NCI-H2107 treated with DMSO at 0.1 percent for 48 hours (cell line): ENCODE measurements at regions not wholly inside any gene's neighbourhood (a gene's known extent, or its start where the extent isn't known, plus 50 kb on each side); places are given as distances from the start of the nearest gene placed in this dataset.

Experiments used
- DNase-seq: peaks from one replicate; lab custom pipeline; 2025; ENCODE audit not compliant: unreplicated experiment; lab: John Stamatoyannopoulos, UW

DNA sequence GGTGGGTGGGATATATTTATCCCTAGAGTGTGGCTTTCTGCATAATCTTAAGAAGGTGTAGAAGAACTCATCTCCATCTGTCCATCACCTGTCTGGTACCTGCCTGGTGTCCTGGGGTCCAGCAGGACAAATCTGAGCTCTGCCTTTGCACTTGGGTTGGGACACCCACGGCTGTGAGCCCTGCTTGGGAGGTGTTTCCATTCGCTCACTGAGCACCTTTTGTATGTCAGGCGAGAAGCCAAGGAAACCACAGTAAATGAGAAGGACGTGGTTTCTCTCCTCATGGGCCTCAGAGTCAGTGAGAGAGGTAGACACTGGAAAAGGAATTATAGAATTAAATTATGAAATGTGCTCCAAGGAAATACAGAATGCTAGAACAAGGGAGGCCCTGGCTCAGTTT is 555.9 kb downstream of the MIAT start:
- DNase-seq, result no peak

DNA sequence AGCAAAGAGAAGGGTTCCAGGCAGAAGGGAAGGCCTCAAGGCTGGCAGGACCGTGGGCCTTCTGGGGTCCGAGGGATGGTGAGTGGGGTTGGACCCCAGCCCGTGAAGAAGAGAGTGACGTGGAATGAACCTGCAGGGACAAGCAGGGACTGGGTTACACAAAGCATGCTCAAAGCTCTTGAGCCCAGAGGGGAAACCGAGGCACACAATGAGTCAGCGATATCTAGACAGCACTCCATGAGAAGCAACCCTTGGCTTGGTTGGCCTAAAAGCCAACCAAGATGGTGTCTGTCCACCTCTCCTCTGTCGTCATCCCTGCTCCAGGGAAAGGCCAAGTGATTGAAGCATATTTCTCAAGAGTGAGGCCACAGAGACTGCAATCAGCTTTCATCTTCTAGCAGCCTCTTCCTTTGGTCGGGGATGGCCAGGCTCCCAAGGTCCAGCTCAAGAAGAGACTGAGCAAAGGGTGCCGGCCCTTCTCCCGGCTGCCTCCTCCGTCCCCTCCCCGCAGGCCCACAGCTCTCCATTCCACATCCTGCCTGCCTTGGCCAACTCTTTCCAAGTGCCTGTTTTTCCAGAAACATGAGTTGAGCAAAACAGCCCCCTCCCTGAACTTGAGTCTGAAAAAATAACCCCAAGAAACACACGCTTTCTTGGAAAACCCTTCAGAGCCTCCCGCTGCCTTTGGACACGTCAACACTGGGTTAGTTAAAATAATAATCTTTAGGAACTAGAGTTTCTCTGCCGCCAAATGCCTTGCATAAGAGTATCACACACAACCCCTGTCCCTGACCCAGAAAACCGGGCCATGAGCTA is 556.6 kb downstream of the MIAT start:
- DNase-seq, result no peak

DNA sequence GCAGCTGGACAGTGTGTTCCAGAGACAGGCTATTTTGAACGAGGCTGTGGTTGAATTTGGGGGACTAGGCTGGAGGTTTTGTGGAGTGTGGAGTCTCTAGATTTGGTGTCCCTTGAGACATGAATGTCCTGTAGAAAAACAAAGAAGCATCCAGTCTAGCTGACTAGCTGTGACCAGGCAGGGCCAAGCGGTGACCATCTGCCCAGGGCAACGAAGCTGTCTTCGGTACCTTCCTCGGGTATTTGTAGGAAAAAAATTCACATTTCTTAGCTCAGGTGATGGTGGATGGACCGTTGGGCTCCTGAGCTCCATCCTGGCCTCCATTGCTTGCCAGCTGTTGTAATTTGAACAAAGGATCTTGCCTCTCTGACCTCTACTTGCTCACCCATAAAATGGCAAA is 557.3 kb downstream of the MIAT start:
- no peak for DNase-seq

DNA sequence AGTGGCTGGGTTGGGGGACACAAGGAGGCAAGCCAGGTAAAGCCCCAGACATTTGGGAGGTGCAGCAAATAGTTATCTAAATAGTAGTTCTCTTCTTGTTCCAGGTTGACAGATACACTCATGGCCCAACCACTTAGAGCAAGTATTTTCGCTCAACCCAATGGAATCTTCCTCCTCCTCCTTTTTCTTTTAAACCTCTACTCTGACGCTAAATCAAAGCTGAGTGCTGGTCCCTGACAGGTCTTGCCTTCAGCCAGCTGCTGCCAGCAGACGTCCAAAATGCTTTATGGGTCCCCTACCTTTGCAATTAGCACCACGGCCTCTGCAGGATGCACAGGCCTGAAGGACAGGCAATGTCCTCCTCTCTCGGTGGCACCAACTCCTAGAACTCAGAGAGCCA is 558.5 kb downstream of the MIAT start:
- DNase-seq, result no peak

GRCh38 chr22:27216444-27216843 is 559.1 kb downstream of the MIAT start:
- DNase-seq, result no peak

GRCh38 chr22:27217154-27217553 is 559.8 kb downstream of the MIAT start:
- DNase-seq, result no peak

DNA sequence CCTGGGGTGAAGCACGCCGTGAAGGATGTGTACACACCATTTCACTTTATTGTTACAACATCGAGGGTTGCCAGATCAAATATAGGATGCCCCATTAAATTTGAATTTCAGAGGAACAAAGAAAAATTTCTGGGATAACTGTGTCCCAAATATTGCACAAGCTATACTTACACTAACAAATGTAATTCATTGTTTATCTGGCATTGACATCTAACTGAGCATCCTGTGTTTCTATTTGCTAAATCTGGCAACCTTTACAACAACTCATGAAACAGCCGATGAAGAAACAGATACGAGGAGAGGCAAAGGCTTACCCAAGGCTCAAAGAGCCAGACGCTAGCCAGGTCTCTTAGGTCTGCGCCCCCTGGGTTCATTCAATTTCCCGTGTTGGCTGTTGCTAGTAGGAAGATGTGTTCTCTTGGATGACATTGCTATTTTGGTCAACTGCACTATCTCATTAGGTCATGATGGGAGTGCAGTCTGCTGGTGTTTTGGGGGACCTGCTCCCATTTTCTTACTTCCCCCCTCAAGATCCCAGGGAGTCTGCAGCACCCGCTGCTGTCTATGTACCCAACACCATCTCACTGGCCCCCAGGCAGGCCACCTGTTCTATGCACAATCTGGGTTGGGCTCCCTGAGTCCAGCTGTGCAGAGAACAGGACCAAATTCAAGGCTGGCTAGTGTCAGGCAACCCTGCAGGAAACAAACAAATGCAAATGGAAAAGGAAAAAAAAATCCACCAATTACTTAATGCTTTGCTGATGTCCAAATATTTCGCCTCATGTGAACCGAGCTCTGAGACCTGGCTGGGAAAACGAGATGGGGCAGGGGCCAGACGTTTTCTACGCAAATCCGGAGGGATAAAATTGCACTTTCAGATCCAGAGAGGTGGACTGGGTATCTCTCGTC is 560.9 kb downstream of the MIAT start:
- no peak for DNase-seq

- no peak for DNase-seq
Observed at GRCh38 chr22:27219036-27219435, 561.6 kb downstream of the MIAT start.

DNA sequence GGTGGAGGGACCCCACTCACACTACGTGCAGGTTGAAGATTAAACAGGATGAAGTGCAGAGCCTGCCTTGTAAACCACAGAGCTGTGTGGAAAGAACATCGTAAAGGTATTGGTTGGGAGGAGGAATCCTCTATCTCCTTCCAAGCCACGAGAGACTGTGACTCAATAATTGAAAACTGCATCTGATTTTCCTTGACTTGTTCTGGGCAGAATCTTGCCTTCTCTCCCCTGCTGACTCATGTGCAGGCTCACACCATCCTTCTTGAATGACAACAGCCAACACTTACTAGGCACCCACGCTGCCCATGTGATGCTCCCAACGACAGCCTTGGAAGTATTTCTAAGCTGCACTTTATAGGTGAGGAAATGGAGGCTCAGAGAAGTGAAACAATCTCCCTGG is 563.0 kb downstream of the MIAT start:
- no peak for DNase-seq

GRCh38 chr22:27222178-27222577 is 564.8 kb downstream of the MIAT start:
- no peak for DNase-seq

- no peak for DNase-seq
Observed at GRCh38 chr22:27223317-27224177, 566.2 kb downstream of the MIAT start.

GRCh38 chr22:27224485-27225374 is 567.3 kb downstream of the MIAT start:
- DNase-seq, result no peak

DNA sequence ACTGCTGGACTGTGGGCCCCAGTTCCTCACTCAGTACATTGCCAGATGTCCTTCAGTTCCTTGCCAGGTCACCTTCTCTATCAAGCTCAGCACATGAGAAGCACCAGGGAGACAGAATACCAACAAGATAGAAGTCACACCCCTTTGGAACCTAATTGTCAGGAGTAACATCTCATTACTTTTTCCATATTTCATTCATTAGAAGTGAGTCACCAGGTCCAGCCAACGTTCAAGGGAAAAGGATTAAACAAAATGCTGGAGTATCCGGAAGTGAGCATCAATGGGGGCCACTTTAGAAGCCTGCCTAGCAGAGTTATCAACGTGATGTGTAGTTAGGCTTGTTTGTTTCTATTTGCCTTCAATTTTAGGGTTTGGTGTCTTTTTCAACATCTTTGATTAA is 569.3 kb downstream of the MIAT start:
- no peak for DNase-seq

- no peak for DNase-seq
Observed at GRCh38 chr22:27228771-27229170, 571.4 kb downstream of the MIAT start.

GRCh38 chr22:27230189-27230588 is 571.4 kb downstream of the MN1 start:
- no peak for DNase-seq

DNA sequence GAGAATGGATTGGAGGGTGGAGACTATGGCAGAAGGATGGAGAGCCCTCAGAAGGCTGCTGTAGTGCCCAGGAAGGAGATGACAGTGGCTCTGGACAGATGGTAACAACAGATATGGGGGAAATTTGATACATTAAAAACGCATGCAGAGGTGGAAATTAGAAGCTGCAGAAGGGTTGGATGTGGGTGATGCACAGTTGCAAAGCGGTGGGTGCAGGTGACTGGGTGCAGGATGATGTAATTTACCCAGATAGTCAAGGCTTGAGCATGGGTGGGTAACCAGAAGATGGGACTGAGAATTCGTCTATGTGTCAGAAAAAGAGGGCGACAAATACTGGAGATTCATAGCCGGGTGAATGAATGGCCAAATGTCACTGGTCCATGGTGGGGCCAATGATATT is 570.3 kb downstream of the MN1 start:
- DNase-seq, result no peak

- no peak for DNase-seq
Observed at GRCh38 chr22:27232077-27232476, 569.5 kb downstream of the MN1 start.

DNA sequence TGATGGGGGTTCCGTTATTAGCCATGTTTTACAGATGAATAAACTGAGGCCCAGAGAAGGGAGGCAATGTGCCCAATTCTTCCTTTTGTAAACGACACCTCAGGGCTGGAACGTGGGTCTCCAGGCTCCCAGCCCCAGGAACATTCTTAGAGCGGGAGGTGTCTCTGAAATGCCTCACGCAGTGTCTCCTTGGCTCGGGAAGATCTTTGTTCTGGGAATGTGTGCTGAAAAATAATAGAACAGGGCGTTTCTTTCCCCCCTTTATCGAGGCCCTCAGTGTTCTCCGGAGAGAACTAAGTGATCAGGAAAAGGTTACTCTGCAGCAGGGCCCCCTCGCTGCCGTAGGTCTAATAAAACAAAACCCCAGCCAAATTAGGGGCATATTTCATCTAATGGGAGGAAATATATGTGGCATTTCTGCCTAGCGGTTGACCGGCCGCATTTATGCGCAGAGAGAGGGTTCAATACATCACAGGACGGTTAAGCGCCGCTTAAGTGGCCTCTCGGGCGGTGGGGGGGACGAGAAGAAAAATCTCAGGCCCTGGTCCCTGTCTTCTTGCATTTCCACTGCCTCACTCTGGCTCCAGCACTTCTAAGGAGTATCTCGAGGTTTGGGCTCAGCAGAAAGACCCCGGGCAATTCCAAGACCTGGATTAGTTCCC is 564.3 kb downstream of the MN1 start:
- no peak for DNase-seq

DNA sequence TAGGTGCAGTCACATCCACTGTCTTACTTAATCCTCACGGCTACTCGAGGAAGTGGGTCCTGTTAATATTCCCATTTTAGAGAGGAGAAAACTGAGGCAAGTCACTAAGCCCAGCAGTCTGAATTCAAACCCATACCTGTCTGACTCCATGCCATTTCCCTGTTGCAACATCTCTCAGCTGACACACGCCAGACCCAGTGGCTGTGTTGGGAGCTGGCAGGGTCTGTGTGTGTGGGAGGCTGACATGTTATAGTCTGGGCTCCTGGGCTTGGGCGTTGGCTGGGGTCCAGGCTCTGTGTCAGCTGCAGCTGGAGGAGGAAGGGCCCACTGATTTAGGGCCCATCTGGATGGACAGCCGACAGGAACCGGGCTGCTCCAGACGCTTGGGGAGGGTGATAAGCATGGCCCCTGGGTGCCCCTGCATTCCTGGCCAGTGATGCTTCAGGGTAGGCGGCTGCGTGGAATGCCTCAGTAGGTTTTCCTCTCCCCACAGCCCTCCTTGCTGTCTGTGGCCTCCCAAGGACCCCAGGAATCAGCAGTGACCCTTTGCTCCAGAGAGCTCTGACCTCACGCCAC is 562.5 kb downstream of the MN1 start:
- no peak for DNase-seq
